NCI-H510A treated with DMSO at 0.1 percent for 48 hours (cell line): ENCODE measurements at regions not wholly inside any gene's neighbourhood (a gene's known extent, or its start where the extent isn't known, plus 50 kb on each side); places are given as distances from the start of the nearest gene placed in this dataset.

Experiments
- DNase-seq: peaks from one replicate; lab custom pipeline; 2025; lab: John Stamatoyannopoulos, UW

GRCh38 chr7:121810831-121811672 is 61.9 kb upstream of the PTPRZ1 start:
- DNase-seq: no peak

GRCh38 chr7:121807078-121807477 is 65.9 kb upstream of the PTPRZ1 start:
- DNase-seq: no peak

- no peak for DNase-seq
Observed at GRCh38 chr7:121803039-121803438, 69.9 kb upstream of the PTPRZ1 start.

GRCh38 chr7:121800916-121801675 is 71.9 kb upstream of the PTPRZ1 start:
- no peak for DNase-seq

GRCh38 chr7:121798896-121799295 is 74.1 kb upstream of the PTPRZ1 start:
- no peak for DNase-seq

GRCh38 chr7:121798453-121798840 is 74.5 kb upstream of the PTPRZ1 start:
- no peak for DNase-seq

- DNase-seq: no peak
Observed at GRCh38 chr7:121797657-121798452, 75.1 kb upstream of the PTPRZ1 start.

- DNase-seq: no peak
Observed at GRCh38 chr7:121796936-121797656, 75.9 kb upstream of the PTPRZ1 start.

- DNase-seq: no peak
Observed at GRCh38 chr7:121796381-121796780, 76.6 kb upstream of the PTPRZ1 start.

GRCh38 chr7:121795736-121796135 is 77.2 kb upstream of the PTPRZ1 start:
- no peak for DNase-seq

GRCh38 chr7:121793716-121794115 is 79.2 kb upstream of the PTPRZ1 start:
- no peak for DNase-seq

- DNase-seq: no peak
Observed at GRCh38 chr7:121777672-121778071, 95.3 kb upstream of the PTPRZ1 start.

- DNase-seq: no peak
Observed at GRCh38 chr7:121774563-121774962, 98.4 kb upstream of the PTPRZ1 start.

GRCh38 chr7:121766676-121767075 is 106.3 kb upstream of the PTPRZ1 start:
- no peak for DNase-seq

GRCh38 chr7:121761399-121761798 is 111.6 kb upstream of the PTPRZ1 start:
- DNase-seq: no peak

- DNase-seq: no peak
Observed at GRCh38 chr7:121755818-121756552, 117.0 kb upstream of the PTPRZ1 start.

- no peak for DNase-seq
Observed at GRCh38 chr7:121755286-121755685, 117.7 kb upstream of the PTPRZ1 start.

GRCh38 chr7:121753944-121754343 is 119.0 kb upstream of the PTPRZ1 start:
- no peak for DNase-seq

GRCh38 chr7:121752706-121753105 is 120.3 kb upstream of the PTPRZ1 start:
- no peak for DNase-seq

- no peak for DNase-seq
Observed at GRCh38 chr7:121748546-121748945, 124.4 kb upstream of the PTPRZ1 start.

- DNase-seq: no peak
Observed at GRCh38 chr7:121745856-121746255, 127.1 kb upstream of the PTPRZ1 start.
